ENCODE measurements at regions not wholly inside any gene's neighbourhood (a gene's known extent, or its start where the extent isn't known, plus 50 kb on each side); places are given as distances from the start of the nearest gene placed in this dataset.

DNA sequence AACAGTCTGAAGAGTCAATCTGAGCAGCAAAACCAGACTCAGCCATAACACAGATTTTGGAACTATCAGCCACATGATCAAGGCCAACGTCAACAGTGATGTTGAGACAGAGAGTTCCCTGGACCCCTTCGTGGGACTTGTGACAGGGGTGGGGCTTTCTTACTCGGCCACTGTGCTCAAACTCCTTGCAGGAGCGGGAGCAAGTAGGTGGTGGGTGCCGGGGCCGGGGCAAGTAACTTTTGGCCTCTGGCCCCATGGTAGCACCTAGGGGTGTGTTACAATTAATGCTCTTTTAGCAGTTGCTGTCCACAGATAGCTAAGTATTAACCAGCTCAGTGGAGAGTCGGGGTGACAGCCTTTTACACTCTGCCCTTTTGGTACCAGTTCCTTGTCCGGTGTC lies 384.4 kb downstream of the NUAK1 start:
- DNase-seq = no peak

DNA sequence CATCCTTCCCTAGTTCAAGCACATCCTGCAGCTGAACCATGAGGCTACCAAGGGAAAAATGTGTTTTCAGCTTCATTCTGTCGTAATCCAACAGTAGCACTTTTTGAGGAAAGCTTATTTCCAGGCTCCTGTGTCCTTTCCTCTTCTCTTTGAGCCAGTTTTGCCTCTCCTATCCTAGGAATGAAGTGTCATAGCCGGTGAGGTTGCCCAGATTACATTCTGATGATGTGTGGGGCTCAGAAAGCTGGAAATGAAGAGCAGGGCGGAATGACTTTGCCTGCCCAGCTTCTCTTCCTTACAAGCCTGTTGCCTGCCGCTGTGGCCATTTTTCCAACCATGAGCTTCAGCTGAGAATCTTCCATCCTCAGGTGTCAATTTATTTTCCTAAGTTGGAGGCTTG lies 381.8 kb downstream of the NUAK1 start:
- DNase-seq = peak; percentile 42

DNA sequence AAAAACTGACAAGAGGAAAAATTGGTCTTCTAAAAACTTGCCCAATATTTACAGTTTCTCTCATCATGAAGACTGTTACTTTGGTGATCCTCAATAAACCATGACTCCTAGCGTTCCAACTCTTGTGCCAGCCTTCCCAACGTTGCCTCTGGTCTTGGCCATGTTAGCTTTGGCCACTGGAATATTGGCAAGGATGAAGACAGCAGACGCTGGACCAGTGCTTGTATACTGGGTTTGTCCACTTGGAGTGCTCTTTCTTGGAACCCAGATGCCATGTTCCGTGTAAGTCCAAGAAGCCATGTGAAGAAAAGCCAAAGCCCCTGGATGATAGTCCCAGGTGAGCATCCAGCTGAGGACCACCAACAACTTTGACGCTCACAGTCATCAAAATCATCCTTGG lies 379.6 kb downstream of the NUAK1 start:
- DNase-seq = no peak

DNA sequence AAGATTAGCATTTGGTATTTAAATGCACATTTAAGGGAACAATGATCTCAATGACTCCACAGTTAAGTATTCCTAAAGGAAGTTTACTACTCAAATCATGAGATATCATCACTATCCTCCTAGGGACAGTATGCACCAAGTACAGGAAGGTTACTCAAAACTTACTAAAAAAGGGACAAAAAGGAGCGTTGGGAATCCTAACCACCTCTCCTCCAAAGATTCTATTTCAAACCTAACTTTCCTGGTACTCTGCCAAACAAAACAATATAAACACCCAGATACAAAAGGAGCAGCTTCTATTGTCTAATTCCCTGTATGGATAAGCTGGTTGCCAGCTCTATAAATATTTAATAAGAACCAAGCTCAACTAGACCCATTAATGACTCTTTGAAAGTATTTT lies 377.7 kb downstream of the NUAK1 start:
- DNase-seq = no peak

DNA sequence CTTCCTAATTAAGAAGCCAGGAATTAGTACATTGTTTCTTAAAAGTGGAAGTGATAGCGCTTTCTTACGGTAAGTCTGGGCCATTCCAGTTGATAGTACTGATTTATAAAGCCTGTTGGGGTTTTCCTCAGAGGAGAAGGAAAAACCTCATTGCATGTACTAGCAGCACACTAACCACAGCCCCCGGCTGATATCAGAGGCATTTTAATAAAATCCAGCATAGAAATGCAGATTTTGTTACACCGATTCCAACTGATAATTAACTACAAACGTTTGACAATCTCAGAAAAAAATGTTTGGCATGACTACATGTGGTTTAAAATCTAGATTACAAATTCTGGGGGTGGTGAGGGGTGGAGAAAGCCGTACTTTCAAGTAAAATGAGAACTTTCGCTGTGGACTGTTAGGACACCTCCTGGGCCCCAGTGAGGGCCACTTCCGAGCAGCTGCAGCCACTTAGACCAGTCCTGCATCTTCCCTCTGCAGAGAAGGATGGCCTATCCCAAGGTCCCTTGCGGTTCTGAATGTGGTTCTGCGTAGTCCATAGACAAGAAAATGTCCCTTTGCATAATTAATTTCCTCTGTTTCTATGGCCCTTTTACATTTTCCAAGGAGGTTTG lies 374.4 kb downstream of the NUAK1 start:
- no peak for DNase-seq

DNA sequence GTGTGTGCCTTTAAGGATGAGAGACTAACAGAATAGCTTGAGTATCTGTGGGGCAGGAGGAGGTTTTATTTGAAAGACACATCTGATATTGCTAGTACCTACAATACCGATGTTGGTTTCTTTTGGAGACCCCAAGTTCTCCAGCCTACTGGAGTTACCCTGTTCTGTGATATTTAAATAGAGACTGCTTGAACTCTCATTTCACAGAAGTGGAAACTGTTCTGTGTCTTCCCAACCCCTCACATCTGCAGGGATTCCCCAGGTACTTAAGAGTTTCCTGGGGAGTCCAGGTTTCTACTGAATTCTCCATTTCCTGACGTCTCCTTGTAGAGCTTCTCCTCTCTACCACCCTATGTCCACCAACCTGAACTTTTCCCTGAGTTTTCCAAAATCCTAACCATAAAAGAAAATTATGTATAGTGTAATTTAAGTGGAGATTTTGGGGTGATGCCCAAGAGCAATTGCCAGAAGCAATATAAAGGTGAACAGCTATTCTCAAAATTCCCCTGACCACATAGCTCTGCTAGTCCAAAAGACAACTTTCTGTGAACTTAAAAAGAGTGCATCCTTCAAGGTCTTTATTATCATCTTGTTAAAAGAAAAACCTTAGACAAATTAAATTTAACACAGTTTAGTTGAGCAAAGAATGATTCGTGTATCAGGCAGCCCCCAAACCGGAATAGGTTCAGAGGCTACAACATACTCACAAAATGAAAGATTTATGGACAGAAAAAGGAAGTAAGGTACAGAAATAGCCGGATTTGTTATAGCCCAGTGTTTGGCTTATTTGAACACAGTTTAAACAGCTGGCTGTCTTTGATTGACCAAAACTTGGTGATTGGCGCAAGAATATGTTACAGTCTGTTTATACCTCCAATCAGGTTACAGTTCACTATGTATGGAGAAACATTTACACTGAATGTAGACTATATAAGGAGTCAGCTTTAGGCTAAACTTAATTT lies 373.4 kb downstream of the NUAK1 start:
- no peak for DNase-seq

DNA sequence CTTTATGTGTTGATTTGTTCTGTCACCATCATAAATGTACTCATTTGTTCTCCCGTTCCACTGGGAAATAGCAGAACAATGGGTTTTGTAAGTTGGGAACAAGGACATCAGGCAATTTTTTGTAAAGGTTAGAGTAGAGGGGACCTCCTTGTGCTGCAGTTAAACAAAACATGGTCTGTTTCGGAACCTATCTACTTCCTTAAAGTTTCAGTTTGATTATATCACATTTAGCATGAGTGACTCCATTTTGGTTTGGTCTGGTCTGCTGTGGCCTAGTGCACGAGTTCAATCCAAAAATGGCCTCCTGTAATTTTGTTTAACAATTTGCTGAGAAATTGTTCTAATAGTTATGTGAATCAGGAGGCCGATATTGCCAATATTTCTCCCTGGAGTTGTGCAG lies 372.7 kb downstream of the NUAK1 start:
- DNase-seq = no peak

DNA sequence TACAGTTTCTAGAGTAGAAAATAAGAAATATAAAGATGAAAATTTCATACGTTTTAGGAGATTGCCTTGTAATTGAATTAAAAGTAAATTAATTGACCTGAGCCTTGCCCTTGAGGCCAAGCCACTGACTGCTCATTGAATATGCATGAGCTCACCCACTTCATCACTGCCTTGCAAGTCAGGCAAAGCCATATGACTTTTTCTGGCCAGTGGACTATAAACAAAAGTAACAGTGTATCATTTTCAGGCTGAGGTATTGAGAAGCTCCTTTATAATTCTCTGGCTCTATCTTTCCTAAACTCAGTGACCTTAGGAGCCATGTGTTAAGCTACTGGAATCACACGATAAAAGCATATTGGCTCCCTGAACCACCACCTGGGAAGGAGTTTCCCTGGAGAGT lies 369.3 kb downstream of the NUAK1 start:
- no peak for DNase-seq

DNA sequence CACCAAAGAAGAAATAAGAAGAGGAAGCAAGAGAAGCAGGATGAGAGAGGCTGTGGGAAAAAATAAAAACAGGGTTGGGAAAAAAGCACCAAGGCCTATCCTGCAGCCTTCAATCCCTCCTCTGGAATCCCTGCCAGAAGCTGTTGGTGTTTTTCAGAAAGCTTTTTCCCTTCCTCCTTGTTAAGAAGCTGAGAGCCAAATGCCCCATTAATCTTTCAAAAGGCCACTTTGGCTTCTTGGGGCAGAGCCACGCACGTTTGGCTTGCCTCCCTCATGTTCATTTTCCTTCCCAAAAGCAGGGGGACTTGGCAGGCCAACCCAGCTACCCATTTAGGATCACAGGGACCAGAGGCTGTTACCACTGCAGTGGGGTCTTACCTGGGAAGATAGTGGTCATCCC lies 365.3 kb downstream of the NUAK1 start:
- no peak for DNase-seq

DNA sequence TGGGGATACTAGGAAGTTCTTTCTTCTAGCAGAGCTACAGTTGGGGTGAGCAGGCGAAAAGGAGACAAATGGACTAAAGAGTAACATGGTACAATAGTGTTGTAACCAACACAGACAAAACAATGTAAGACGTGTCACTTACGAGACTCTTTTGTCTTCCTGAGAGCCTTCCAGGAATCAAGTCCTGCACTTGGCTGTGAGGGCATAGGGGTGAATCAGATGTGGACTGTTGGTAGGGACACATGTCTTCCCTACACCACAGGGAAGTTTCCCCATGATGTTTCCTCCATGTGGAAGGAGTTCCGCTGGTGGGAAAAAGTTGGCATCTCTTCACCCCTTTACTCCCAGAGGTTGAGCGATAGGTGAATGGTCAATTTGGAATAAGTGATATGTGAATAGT lies 364.7 kb downstream of the NUAK1 start:
- no peak for DNase-seq

DNA sequence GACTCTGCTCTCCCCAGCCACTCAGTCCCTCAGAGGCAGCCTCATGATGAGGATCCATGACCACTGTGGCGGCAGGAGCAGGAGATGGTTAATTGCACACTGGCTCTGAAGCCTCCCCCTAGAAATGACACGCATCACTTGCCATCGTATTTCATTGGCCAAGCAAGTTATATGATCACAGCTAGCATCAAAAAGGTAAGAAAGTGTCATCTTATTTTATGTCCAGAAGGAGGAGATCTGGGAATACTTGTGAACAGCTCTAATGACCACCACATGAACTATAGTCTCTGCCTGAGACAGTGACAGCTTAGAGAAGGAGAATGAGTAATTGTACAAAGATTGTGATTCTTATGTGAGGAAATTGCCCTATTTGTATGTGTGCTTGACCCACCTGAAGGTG lies 363.4 kb downstream of the NUAK1 start:
- DNase-seq = no peak

DNA sequence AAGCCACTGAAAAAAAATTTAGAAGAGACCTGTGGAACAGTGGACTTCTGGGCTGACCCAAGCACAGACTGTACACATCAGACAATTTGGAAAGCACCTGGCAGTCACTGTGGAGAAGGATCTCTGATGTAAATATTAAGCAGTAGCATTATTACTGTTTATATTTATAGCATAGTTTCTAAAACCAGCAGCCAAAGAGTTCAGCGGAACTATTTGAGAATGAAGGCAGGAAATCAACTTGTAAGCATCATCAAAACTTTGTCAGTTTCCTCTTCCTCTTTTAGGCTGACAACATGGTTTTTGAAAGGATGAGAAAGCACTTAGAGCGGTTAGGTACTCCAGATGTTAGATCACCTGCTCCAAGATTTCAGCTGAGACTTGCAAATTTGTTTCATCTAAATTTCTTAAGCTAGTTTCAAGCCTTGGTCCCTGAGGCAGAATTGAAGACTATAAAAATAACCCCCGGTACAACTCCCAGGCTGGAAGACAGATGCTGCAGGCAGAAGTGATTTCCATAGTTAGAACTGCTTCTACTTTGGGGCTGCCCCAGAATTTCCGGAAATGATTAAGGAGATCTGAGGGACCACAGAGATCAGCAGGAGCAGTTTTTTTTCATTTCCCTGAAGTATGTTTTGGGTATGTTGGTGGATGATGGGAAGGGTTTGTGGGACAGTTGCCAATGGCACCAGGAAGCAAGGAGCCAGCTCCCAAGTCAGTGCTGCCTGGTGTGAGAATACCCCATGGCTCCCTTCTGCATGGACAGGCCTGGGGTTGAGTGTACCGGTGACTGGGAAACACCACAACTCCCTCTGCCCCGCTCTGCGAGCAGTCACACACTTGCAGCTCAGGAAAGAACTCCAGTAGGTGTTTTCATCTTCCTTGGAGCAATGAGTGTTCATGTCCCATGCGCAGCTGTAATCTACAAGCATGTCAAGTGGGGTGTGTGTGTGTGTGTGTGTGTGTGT lies 354.5 kb downstream of the NUAK1 start:
- no peak for DNase-seq

DNA sequence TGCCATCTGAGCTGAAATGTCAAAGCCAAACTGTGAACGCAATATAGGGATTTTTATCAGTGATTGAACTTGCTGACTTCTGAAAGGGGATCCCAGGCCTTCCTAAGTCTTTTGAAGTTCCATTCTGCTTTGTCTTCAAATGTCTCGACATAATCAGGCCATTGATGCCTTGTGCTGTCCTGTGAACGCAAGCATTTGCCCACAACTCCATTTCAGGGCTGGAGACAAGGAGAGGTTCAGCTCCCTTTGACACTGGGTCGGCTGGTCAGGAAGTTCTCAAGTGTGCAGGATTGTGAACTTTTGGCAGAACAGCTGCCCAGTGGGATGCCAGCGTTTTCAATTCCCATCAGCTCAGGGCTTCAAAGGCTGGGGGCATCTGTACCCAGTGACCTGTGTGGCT lies 345.3 kb downstream of the NUAK1 start:
- DNase-seq = no peak

DNA sequence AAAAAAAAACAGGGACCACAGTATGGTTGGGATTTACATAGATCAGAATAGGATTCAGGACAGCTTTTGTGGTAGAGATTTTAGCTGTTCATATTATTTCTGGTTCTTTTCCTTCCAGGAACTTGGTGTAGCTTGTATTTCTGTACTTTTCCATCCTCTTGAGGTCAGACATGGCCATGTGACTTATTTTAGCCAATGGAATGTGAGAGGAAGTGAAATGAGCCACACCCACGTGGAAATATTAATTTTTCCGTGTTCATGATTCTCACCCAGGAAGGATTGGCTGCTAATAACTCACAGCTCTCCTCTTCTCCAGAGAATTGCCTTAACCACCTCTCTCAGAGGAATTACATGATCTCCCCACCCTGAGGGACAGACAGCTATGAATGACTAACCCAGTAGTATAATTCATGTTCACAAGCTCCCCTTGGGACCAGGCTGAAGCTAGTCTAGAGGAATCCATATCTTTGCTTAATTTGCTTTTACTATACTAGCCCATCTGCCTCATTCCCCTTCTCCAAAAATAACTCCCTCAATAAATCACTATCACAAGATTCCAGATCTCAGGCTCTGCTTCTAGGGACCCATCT lies 340.4 kb downstream of the NUAK1 start:
- no peak for DNase-seq

DNA sequence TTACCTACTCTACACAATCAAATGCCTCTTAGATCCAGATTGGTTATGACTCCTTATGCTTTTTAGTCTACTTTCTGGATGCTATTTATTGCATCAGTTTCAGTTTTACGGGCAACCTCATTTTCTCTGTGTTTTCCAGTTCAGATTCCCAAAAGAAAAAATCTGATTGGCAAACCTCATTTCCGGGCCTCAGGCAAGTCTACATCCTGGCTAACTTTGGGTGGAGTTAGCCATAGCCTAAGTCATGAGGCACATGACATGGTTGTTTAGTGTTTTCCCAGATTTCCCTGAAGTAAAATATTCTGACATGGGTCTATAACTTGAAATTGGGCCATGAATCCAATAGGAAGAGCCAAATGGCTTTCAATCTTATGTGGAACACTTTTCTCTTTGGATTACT lies 339.7 kb downstream of the NUAK1 start:
- DNase-seq = no peak

DNA sequence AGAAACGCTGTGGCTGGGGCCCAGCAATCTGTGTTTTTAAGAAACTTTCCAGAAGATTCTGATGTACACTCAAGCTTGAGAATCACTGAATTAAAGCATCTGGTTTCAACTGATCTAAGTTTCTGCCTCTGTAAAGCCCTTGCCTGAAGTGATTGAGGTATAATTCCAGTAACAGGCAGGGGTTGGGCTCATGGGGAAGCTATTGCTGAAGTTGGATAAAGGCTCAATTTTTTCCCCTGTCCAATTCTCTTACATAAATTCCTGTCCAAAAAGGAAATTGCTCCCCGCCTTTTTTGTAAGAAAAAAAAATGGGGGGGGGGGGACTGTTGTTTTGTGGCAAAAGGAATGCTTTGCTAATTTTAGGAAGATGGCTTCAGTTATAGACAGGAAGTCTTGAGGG lies 337.4 kb downstream of the NUAK1 start:
- no peak for DNase-seq

DNA sequence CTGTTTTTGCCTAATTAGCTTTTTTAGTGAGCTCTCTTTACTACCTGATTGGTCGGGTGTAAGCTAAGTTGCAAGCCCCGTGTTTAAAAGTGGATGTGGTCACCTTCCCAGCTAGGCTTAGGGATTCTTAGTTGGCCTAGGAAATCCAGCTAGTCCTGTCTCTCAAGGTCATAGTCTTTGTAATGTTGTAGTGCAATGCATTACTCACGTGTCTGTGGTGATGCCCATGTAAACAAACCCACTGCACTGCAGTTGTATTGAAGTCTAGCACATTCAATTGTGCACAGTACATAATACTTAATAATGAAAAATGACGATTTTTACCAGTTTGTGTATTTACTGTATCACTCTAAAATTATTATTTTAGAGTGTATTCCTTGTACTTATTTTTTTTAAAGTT lies 335.5 kb downstream of the NUAK1 start:
- no peak for DNase-seq

DNA sequence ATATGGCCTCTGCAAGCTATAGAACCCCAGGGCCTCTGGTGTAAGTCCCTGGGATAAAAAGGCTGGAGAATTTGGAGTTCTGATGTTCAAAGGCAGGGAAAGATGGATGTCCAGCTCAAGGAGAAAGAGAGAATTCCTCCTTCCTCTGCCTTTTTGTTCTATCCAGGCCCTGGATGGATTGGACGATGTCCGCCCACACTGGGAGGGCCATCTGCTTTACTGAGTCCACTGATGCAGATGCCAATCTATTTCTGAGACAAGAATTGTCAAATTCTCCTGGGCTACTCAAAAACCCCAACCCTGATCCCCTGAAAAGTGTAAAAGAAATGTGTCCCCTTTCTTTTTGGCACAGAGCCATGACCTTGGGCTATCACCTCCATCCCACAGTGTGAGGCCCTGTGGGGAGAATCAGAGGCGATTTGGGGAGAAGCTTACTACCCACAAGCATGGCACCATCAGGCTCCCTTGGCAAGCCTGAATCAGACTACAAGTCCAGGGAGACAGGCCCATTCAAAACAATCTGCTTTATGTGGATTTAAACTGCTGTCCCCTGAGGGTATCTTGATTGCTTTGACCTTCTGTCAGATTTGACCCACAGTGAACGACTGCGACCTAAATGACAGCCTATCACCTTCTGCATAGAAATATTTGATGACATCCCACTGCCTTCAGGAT lies 334.0 kb downstream of the NUAK1 start:
- DNase-seq = no peak

DNA sequence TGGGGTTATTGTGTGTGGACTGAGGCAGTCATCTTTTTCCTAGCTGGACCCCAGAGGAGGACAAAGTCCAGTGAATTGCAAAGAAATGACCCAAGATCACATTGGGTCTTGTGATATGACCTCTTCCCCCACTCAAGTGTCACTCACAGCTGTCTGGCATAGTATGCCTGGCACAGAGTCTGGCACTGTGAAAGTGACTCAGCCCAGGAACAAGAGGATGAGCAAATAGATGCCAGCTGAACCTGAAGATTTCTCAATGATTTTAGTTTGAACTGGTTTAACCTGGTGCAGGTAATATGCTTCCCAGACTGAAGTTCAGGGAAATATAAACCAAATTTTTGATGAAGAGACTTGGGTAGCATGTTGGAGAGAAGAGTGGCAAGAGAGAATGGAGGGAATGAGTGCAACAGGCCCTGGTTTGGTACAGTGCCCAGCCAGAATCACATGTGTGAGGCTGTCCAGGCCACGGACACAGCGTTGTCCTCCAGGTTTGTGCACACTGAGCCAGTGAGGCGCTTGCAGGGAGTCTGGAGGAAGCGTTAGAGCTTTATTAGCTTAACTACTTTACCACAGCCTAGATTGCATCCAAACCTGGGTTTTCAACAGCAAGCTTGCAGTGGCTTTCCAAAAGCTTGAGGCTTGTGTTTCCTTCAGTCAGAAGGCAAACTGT lies 332.9 kb downstream of the NUAK1 start:
- peak; percentile 69 for DNase-seq

DNA sequence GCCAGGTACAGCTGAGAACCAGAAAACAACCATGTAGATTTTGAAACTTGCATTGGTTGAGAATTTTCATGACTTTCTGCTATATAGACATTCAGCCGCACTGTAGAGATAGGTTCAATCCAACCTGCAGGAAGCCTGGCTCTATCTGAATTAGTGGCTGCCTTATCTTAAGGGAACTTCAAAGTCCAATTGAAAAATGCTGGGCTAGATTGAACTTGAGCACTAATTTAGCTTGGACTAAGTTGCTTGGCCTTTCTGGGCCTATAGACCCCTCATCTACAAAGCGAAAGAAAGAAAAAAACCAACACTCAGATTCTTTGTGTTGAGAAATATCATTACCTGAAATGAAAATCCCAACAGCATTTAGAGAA lies 332.4 kb downstream of the NUAK1 start:
- no peak for DNase-seq

DNA sequence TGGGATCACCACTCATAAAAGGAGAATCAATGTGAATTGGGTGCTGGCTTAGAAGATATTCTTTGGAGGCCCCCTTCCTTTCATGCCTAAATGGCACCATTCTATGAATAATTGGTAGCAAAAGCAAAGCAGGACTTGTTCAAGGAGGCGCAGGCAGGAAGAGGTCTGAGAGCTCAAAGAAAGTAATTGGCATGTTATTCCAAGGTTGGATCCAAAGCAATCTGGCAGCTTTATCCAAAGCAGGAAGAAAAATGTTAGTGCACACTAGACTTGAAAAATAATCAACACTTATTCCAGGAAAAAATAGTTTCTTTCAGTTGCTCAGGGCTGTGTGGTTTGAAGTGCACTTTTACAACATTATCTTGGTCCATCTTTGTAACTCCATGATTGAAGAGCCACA lies 326.4 kb downstream of the NUAK1 start:
- no peak for DNase-seq

DNA sequence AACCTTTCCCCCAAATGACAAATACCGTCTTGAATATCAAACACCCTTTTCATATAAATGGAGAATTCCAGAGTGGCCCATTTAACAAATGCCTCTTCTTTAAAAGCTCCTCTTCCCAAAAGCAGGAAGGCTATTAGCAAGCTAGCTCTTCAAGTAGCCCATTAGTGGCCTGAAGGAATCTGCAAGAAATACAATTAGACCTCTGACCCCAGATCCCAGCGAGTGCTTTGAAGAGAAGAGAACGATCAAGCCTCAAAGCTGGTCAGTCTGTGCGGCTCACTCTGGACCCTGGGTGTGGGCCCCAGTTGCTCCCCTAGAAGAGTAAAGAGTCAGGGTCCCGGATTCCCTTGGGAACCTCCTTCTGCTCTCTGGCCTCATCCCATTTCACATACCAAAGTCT lies 325.6 kb downstream of the NUAK1 start:
- DNase-seq = no peak
